Erythroblast (primary cell): ENCODE measurements at regions not wholly inside any gene's neighbourhood (a gene's known extent, or its start where the extent isn't known, plus 50 kb on each side); places are given as distances from the start of the nearest gene placed in this dataset.

Experiments
- GATA1 ChIP-seq: IDR thresholded peaks from 2 replicates; pipeline ENCODE4 v1.6.1; 2011; ENCODE audit warnings: low read depth, mild to moderate bottlenecking, control low read depth, low read length, moderate library complexity
- POLR2A ChIP-seq: IDR thresholded peaks from 2 replicates; pipeline ENCODE4 v1.6.1; 2011; ENCODE audit warnings: mild to moderate bottlenecking, low read length

DNA sequence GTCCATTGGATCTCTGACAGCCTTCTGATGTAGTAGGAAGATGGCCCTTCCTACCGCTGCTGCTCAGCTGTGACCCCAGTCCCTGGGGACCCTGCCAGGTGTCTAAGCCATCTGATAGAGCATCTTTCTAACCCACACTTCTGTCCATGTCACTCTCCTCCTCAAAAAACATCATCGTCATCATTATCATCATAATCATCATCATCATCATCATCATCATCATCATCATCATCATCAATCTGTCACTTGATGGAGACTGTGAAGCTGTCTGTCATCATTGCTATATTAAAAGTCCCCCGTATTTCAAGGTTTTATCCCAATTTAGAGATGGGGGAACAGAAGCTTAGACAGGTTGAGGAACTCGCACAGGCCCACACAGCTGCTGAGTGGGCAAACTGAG, 75.1 kb upstream of the SLC6A11 start:
- TF ChIP-seq POLR2A (no peak), GATA1 (no peak)
